ENCODE measurements at regions not wholly inside any gene's neighbourhood (a gene's known extent, or its start where the extent isn't known, plus 50 kb on each side); places are given as distances from the start of the nearest gene placed in this dataset.

DNA sequence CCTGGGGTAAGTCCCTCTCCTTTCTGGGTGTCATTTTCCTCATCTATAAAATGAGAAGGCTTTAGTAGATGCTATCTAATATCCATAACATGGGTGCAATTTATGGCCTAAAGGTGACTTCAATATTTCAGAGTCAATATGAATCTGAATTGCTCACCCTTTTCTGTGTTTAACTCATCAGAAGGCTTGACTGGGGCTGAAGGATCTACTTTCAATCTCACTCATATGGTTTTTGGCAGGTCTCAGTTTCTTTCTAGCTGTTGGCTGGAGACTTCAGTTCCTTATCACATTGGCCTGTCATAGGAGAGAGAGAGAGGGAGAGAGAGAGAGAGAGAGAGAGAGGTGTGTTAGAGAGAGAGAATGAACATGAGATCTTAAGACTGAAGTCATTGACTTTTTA is 343.7 kb upstream of the MEX3C start:
- H3K36me3 ChIP-seq = no peaks in the 10 kb centered on the region
- H3K9me3 ChIP-seq = no peaks in the 10 kb centered on the region
- no peak overlapping the region for H3K27ac ChIP-seq
- DNase-seq (ENCODE audit: low spot score in 2 of 2) = no peak
- TF ChIP-seq EP300 (IDR thresholded peaks at IDR 0.05) = no peak
- TF ChIP-seq, protein P1, sequence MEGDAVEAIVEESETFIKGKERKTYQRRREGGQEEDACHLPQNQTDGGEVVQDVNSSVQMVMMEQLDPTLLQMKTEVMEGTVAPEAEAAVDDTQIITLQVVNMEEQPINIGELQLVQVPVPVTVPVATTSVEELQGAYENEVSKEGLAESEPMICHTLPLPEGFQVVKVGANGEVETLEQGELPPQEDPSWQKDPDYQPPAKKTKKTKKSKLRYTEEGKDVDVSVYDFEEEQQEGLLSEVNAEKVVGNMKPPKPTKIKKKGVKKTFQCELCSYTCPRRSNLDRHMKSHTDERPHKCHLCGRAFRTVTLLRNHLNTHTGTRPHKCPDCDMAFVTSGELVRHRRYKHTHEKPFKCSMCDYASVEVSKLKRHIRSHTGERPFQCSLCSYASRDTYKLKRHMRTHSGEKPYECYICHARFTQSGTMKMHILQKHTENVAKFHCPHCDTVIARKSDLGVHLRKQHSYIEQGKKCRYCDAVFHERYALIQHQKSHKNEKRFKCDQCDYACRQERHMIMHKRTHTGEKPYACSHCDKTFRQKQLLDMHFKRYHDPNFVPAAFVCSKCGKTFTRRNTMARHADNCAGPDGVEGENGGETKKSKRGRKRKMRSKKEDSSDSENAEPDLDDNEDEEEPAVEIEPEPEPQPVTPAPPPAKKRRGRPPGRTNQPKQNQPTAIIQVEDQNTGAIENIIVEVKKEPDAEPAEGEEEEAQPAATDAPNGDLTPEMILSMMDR (IDR thresholded peaks at IDR 0.05) = no peak
- TF ChIP-seq POLR2A (IDR thresholded peaks at IDR 0.05) = no peak
- H3K4me1 ChIP-seq = peaks cover 0 to 6% (median 0%) of the 10 kb centered on the region in 4 donors
- no peak overlapping the region for H3K4me3 ChIP-seq
- no peaks in the 10 kb centered on the region for H3K27me3 ChIP-seq

DNA sequence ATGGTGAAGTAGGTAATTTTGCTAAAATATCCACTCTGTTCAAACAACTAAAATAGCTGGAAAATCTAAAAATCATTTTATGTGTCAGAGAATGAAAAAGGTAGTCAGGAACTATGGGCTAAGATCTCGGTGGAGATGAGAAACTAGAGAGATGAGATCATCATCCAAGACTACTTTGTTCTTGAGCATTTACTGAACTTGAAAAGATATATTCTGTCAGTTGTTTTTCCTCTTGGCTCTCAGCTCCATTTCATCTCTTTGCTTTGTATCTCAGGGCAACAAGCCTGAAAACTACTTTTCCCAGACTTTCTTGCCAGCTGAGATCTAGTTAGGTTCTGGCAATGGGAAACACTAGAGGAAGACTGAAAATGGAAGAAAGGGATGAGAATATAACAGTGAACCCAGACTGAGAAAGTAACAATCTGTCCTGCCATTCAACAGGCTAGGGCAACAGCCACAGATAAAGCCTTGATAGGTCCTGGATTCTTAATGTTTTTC is 346.2 kb upstream of the MEX3C start:
- no peak overlapping the region for H3K27ac ChIP-seq
- H3K27me3 ChIP-seq = no peaks in the 10 kb centered on the region
- TF ChIP-seq, protein P1 (IDR thresholded peaks at IDR 0.05) = no peak
- no peak for TF ChIP-seq POLR2A (IDR thresholded peaks at IDR 0.05)
- TF ChIP-seq EP300 (IDR thresholded peaks at IDR 0.05) = no peak
- WGBS, 2 donors = 36 to 57% methylated on average over 1 of the region's 1 CpG
- no peaks in the 10 kb centered on the region for H3K9me3 ChIP-seq
- no peak for DNase-seq (ENCODE audit: low spot score in 2 of 2)
- no peak overlapping the region for H3K4me3 ChIP-seq
- H3K36me3 ChIP-seq = no peaks in the 10 kb centered on the region
- no peaks in the 10 kb centered on the region for H3K4me1 ChIP-seq

DNA sequence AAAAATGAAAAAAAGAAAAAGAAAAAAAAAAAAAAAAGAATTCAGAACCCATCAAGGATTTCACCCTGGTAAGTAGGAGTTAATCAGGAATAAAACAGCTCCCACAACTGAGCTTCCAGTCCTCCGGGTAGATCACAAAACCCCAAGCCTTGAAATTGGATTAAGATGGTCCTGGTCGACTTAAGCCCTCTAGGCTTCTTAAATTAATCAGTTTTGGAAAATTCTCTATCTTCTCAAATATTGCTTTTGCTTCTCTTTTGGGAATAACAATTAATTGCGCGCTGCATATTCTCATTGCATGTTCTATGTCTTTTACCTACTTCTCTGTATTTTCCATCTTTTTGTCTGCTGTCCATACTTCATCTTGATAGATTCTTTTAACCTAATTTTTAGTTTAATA is 348.0 kb upstream of the MEX3C start:
- no peak overlapping the region for H3K27ac ChIP-seq
- no peaks in the 10 kb centered on the region for H3K27me3 ChIP-seq
- no peak overlapping the region for H3K4me3 ChIP-seq
- WGBS, 2 donors = 80 to 82% methylated on average over 4 of the region's 4 CpGs
- no peak for DNase-seq (ENCODE audit: low spot score in 2 of 2)
- H3K9me3 ChIP-seq = no peaks in the 10 kb centered on the region
- H3K36me3 ChIP-seq = no peaks in the 10 kb centered on the region
- H3K4me1 ChIP-seq = no peaks in the 10 kb centered on the region
- no peak for TF ChIP-seq POLR2A (IDR thresholded peaks at IDR 0.05)
- TF ChIP-seq, protein P1 (IDR thresholded peaks at IDR 0.05) = no peak
- no peak for TF ChIP-seq EP300 (IDR thresholded peaks at IDR 0.05)

DNA sequence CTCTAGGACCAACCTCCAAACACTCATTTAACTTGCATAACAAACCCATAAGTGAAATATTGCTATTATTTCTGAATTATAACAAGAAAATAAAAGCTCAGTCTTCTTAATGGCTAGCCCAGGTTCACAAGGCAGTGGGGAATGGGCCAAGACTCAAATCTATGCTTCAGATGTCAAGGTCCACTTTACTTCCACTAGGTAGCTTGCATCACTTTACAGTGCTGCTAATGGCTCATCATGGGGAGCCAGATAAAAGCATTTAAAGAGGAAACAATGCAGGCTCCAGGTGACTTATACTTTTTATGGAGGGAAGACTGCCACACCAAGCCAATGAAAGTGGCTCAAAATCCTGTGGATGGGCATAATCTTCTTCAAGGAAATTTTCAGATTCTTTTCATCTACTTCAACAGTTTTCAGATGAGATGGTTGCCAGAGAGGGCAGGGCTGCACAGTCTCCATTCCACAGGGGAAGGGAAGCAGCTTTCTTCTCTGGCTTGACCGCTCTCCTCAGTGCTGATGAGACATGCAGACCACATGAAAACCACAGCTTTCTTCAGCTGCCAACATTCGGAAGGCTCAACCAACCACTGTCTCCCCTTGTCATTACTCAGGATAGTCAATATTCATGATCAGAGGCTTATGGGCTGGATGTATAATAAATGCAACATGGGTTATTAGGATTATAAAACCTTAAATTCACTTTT is 361.9 kb upstream of the MEX3C start:
- H3K27ac ChIP-seq = no peak overlapping the region
- H3K36me3 ChIP-seq = no peaks in the 10 kb centered on the region
- no peak overlapping the region for H3K4me3 ChIP-seq
- no peaks in the 10 kb centered on the region for H3K27me3 ChIP-seq
- no peaks in the 10 kb centered on the region for H3K4me1 ChIP-seq
- no peak for TF ChIP-seq POLR2A (IDR thresholded peaks at IDR 0.05)
- TF ChIP-seq, protein P1 (IDR thresholded peaks at IDR 0.05) = no peak
- no peak for TF ChIP-seq EP300 (IDR thresholded peaks at IDR 0.05)
- 70 to 77% methylated on average over 2 of the region's 2 CpGs for WGBS, 2 donors
- H3K9me3 ChIP-seq = peaks cover 0 to 4% (median 0%) of the 10 kb centered on the region in 4 donors
- no peak for DNase-seq (ENCODE audit: low spot score in 2 of 2)

DNA sequence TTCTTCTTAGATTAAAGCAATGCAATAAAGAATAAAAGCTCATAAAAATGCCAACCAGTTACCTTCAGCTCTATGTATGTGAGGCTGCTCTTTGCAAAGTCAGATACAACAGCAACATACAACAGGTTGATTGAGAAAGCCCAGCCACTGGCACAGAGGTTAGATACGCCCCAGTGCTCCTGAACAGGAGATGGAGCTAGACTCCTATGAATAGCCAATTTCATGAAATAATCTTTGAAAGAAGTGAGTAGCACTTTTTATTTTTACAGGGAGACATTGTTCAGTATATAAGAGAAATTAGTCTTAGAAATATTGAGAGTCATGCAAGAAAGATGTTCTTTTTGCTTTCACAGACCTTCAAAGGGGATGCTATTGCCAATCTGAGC is 362.4 kb upstream of the MEX3C start:
- H3K4me1 ChIP-seq = no peaks in the 10 kb centered on the region
- no peak overlapping the region for H3K27ac ChIP-seq
- TF ChIP-seq POLR2A (IDR thresholded peaks at IDR 0.05) = no peak
- TF ChIP-seq, protein P1 (IDR thresholded peaks at IDR 0.05) = no peak
- TF ChIP-seq EP300 (IDR thresholded peaks at IDR 0.05) = no peak
- no peak overlapping the region for H3K4me3 ChIP-seq
- no peaks in the 10 kb centered on the region for H3K27me3 ChIP-seq
- DNase-seq (ENCODE audit: low spot score in 2 of 2) = no peak
- H3K36me3 ChIP-seq = no peaks in the 10 kb centered on the region
- WGBS, 2 donors = 72 to 80% methylated on average over 1 of the region's 1 CpG
- no peaks in the 10 kb centered on the region for H3K9me3 ChIP-seq
